Lower lobe of right lung (tissue), 2 donors: ENCODE measurements at regions not wholly inside any gene's neighbourhood (a gene's known extent, or its start where the extent isn't known, plus 50 kb on each side); places are given as distances from the start of the nearest gene placed in this dataset.

Experiments
- ATAC-seq, 2 donors: fragments of 200-7000 bp; cut with Tn5 transposase; one replicate each; pipeline ENCODE4 v1.9.1; 2020 to 2022; ENCODE audit warnings: mild to moderate bottlenecking in 2 of 2, moderate library complexity in 2 of 2
- DNase-seq: peaks from one replicate; pipeline ENCODE4 v3.0.0-alpha.2; 2020
- H3K27ac ChIP-seq: fragments of 200-600 bp; one replicate; pipeline ENCODE4 v1.8.0; 2022
- H3K27me3 ChIP-seq: fragments of 200-600 bp; one replicate; pipeline ENCODE4 v1.8.0; 2022; ENCODE audit warnings: low read depth
- H3K36me3 ChIP-seq: fragments of 200-600 bp; one replicate; pipeline ENCODE4 v1.8.0; 2022; ENCODE audit warnings: mild to moderate bottlenecking
- H3K4me1 ChIP-seq: fragments of 200-600 bp; one replicate; pipeline ENCODE4 v1.8.0; 2022
- H3K4me3 ChIP-seq: fragments of 200-600 bp; one replicate; pipeline ENCODE4 v1.8.0; 2022; ENCODE audit warnings: mild to moderate bottlenecking
- H3K9me3 ChIP-seq: fragments of 200-600 bp; one replicate; pipeline ENCODE4 v1.8.0; 2022
- intact Hi-C: fragments of 100-400 bp; cut with DNase I; formaldehyde crosslinking; loops from one replicate; pipeline ENCODE4 v1.11.0; 2022
- TF ChIP-seq, protein P1 (sequence below): fragments of 200-600 bp; IDR thresholded peaks from one replicate; pipeline ENCODE4 v1.8.0; 2022; ENCODE audit warnings: antibody characterized with exemption, mild to moderate bottlenecking
- donor health status: DM: no; HTN: yes; CAD: no; lungs with severe emphysema.

DNA sequence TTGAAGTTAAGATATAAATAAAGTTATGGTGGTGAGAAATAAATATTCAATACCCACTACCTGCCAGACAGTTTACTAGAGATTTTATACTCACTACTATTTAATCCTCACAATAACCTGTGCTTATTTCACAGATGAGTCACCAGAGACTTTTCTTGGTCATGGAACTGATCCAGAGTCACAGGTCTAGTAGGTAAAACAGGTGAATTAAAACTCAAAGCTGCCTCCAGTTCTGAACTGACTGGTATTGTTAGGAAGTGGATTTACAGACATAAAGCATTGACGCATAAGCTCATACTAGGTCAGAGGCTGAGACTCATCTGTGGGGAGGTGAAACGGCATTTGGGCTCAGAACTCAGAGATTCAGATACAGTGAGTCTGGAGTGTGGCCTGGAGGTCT is 1009.9 kb downstream of the AGBL1 start:
- no peak overlapping the region for H3K27ac ChIP-seq
- ATAC-seq (no peak), DNase-seq (no peak)
- TF ChIP-seq, protein P1, sequence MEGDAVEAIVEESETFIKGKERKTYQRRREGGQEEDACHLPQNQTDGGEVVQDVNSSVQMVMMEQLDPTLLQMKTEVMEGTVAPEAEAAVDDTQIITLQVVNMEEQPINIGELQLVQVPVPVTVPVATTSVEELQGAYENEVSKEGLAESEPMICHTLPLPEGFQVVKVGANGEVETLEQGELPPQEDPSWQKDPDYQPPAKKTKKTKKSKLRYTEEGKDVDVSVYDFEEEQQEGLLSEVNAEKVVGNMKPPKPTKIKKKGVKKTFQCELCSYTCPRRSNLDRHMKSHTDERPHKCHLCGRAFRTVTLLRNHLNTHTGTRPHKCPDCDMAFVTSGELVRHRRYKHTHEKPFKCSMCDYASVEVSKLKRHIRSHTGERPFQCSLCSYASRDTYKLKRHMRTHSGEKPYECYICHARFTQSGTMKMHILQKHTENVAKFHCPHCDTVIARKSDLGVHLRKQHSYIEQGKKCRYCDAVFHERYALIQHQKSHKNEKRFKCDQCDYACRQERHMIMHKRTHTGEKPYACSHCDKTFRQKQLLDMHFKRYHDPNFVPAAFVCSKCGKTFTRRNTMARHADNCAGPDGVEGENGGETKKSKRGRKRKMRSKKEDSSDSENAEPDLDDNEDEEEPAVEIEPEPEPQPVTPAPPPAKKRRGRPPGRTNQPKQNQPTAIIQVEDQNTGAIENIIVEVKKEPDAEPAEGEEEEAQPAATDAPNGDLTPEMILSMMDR, result no peak
- intact Hi-C loops, result no loop called here
- H3K4me3 ChIP-seq, result no peak overlapping the region
- no peaks in the 10 kb centered on the region for H3K4me1 ChIP-seq
- H3K9me3 ChIP-seq, result no peaks in the 10 kb centered on the region
- H3K27me3 ChIP-seq, result no peaks in the 10 kb centered on the region
- H3K36me3 ChIP-seq, result no peaks in the 10 kb centered on the region

DNA sequence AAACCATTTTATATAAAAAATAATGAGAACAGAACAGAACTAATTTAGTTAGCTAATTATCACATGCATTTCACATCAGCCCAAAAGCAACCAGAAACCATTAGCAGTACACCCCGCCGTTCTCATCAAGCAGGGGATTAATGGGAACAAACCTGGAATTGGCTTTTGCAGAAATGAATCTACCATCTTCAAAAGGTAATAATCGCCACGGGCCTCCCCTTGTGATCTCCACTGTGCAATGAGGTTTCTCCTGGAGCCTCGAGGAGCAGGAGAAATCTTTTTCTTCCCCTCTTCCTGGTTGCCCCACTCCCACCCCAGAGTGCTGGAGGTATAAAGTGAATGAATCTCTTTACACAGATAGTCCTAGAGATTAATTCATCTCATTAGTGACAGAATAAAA is 1003.5 kb downstream of the AGBL1 start:
- Histone ChIP-seq H3K36me3 (no peaks in the 10 kb centered on the region), H3K27me3 (no peaks in the 10 kb centered on the region), H3K9me3 (no peaks in the 10 kb centered on the region), H3K27ac (no peak overlapping the region), H3K4me3 (no peak overlapping the region), H3K4me1 (no peaks in the 10 kb centered on the region)
- DNase-seq (no peak), ATAC-seq (no peak)
- intact Hi-C loops, result no loop called here
- TF ChIP-seq, protein P1, result no peak

DNA sequence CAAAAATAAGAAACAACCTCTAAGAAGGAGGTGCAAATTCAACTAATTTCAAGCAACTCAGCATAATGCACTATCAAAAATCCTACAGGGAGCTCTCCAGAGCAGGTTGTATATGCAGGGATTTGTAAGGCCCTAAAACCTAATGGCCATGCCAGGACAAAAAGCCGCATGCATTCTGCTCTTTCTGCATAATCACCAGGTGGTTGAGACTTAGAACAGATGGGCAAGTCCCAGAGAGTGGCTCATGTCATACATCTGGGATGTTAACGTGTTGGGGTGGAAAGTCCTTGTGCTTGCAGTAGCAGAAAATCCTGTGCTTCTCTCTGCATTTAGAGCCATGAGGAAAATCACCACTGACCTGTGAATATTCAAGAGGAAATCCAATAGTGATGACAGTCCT is 1002.9 kb downstream of the AGBL1 start:
- Histone ChIP-seq H3K27ac (no peak overlapping the region), H3K36me3 (no peaks in the 10 kb centered on the region), H3K4me3 (no peak overlapping the region), H3K9me3 (no peaks in the 10 kb centered on the region), H3K4me1 (no peaks in the 10 kb centered on the region), H3K27me3 (no peaks in the 10 kb centered on the region)
- intact Hi-C loops, result no loop called here
- TF ChIP-seq, protein P1, result no peak
- DNase-seq, result no peak
- no peak for ATAC-seq

DNA sequence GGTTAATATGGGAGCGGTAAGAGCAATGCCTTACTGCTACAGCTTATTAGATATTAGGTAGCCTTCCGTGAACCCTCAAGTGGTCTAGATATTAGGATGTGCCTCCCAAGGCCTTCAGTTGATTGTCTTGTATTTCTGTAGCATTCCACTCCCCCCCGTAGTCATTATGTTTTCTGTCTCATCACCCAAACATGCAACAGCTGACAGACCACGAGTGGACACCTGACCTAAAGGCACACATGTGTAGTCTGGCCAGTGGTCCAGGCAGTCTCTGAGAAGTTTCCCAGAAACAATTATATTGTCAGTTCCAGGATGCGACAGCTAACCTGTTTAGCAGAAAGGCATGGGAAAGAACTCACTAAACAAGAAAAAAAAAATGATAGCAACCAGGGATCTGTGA is 1000.9 kb downstream of the AGBL1 start:
- intact Hi-C loops, result no loop called here
- Histone ChIP-seq H3K4me3 (no peak overlapping the region), H3K9me3 (no peaks in the 10 kb centered on the region), H3K27ac (no peak overlapping the region), H3K36me3 (no peaks in the 10 kb centered on the region), H3K4me1 (no peaks in the 10 kb centered on the region), H3K27me3 (no peaks in the 10 kb centered on the region)
- ATAC-seq, result no peak
- TF ChIP-seq, protein P1, result no peak
- no peak for DNase-seq
